Myocyte (in vitro differentiated cells): ENCODE measurements at regions not wholly inside any gene's neighbourhood (a gene's known extent, or its start where the extent isn't known, plus 50 kb on each side); places are given as distances from the start of the nearest gene placed in this dataset.

Experiments used
- DNase-seq: peaks from one replicate; pipeline ENCODE4 v3.0.0-alpha.2; 2012; ENCODE audit warnings: low read depth

GRCh38 chr20:63128956-63129355, 87.0 kb downstream of the YTHDF1 start:
- DNase-seq, result no peak

- no peak for DNase-seq
Observed at GRCh38 chr20:63128367-63128766, 87.6 kb downstream of the YTHDF1 start.

- no peak for DNase-seq
Observed at GRCh38 chr20:63127700-63128364, 88.1 kb downstream of the YTHDF1 start.

- no peak for DNase-seq
Observed at GRCh38 chr20:63126876-63127699, 88.8 kb downstream of the YTHDF1 start.

DNA sequence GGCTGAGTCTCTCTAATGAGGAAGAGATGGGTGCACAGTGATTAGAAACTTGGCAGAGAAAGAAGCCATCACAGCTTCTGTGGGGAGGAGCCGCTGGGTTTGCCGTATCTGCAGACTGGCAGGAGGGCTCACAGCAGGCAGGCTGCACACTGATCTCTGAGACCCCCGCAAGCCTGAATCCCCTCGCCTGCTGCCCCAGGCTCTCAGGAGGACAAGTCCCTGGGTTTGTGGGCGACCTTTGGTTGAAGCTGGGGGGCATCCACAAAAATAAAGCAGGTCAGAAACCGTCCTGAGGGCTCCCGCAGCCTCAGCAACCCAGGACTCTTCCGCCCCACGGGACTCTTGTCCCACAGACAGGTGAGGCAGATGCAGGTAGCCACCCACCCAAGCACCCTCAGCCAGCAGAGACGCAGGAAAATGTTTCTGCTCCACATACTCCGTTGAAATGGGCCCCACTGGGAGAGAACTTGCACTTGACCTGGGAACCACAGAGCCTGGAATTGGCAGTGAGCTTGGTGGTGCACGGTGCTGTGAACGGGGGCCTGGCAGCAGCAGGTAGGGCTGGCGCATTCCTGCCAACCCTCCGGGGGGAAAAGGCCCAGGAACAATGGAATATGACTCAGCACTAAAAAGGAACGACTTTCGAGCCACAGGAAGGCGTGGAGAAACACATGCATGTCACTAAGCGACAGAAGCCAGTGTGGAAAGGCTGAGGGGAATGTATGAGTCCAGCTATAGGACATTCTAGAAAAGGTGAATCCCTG, 89.9 kb downstream of the YTHDF1 start:
- no peak for DNase-seq

DNA sequence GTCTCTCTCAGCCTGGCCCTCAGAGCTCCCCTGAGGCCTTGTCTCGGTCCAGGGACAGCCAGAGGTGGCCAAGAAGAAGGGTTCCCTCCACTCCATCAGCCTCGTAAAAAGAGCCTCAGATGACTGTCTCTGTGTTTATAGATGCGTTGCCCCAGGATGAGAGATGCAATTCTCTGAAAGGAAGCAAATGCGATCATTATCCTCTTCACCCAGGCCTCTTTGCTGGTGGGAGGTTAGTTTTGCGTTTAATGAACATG, 90.4 kb downstream of the YTHDF1 start:
- DNase-seq, result no peak

DNA sequence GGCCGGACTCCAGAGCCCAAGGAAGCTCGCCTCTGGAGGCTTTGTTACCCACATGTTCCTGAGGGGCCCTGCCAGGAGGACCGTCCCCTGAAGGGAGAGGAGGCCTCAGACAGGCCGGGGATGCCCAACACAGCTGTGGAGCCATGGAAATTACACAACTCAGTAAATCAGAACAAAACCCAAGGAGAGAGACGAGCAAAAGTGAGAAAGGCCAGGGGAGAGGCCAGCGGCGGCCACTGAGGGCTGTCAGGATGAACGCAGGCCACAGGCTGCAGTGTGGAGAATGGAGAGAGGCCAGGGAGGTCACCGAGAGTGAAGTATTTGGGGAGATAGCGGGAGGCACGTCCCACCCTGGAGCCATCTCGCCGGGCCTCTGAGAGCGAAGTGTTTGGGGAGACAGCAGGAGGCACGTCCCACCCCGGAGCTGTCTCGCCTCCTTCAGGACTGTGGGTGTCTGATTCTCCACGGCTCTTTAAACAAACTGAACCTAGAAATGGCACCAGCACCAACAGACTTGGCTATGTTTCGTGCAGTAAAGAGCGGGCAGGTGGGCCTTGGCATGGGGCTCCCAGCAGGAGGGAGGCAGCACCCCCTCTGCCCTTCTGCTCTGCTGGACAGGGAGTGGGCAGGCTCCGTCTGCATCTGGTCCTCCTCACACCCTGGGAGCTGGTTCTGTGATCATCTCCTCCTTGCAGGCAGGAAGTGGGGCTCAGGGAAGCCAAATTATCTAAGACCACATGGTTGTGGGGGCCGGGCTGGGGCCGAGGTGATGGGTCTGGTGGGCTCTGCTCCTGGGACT, 91.0 kb downstream of the YTHDF1 start:
- DNase-seq, result no peak

GRCh38 chr20:63124092-63124781, 91.7 kb downstream of the YTHDF1 start:
- DNase-seq, result no peak

- no peak for DNase-seq
Observed at GRCh38 chr20:63123331-63123741, 92.6 kb downstream of the YTHDF1 start.

GRCh38 chr20:63122626-63123025, 93.3 kb downstream of the YTHDF1 start:
- no peak for DNase-seq

DNA sequence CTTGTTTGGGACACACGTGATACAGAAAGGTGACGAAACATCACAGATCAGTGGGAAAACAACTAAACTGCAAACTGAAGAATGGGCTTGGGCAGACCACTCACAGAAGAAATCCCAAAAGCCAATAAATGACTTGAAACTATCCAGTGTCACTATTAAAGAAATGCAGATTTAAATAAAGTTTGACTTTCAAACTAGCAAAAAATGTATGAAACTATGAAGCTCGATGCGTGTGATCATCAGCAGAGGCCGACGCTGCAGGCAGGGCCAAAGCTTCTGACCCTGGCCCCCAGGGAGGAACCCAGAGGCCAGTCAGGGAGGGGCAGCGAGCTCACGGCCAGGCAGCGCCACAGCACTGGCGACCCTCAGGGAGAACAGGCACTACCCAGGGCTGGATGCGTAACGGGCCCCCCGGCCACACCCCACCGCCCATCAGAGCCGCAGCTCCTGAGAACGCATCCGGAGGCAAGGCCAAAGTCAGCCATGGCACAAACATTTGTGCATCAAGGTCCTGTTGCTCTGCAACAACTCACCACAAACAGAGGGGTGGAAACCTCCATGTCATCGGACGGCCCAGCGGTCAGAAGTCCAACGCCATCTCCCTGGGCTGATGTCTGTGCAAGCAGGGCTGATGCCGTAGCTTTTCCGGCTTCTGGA, 94.1 kb downstream of the YTHDF1 start:
- no peak for DNase-seq

DNA sequence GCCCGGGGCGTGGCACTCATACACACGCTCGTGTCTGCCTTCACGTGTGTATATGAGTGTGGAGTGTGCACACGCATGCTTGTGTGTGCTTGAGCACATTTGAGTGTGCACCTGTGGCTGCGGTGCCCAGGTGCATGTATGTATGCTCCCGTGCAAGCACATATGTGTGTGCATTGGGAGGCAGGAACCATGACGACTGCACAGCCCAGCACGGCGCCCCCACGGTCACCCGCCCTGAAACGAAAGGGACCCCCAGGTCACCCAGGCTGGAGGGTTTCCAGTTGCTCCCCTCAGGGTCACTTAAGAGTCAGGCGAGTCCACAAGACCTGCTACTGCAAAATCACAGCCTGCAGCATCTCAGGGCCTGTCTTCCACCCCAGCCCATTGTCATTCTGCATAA, 94.7 kb downstream of the YTHDF1 start:
- DNase-seq, result no peak

- no peak for DNase-seq
Observed at GRCh38 chr20:63120808-63121090, 95.2 kb downstream of the YTHDF1 start.

DNA sequence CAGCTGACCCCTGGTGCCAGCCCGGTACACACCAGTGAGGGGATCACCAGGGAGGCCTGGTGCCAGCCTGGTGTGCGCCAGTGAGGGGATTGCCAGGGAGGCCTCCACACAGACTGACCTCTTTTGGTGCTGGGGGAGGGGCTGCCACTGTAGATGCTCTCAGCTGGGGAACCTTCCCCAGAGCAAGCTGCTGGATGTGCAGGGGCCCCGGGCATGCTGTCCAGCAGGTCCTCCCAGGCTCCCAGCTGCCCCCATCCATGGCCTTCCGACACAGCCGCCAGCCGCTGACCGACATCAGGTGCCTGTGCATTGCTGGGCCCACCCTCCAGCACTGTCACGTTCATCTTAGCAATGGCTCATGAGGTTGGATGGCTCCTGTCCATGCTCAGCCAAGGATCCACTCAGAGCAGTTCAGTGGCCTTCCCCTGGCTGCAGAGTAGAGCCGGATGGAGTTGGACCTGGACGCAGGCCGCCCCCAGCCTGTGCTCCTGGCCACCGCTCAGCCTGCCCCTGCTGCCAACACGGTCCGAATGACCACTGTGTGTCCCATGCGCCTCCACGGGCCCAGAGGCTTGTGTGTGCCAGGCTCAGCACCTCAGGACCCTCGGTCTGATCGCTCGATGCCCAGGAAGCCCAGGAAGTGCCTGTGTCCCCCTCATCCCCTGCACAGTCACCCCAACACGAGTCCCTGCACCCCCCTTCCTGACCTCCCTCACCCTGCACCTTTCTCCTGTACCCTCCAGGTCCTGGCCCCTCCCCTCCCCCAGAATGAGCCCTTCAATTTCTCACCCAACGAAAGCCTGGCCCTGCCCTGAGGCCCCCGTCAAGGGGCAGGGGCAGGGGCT, 95.7 kb downstream of the YTHDF1 start:
- no peak for DNase-seq

GRCh38 chr20:63119121-63119962, 96.6 kb downstream of the YTHDF1 start:
- DNase-seq, result no peak

GRCh38 chr20:63118303-63119120, 97.4 kb downstream of the YTHDF1 start:
- no peak for DNase-seq

GRCh38 chr20:63117661-63118302, 98.1 kb downstream of the YTHDF1 start:
- DNase-seq, result no peak
